H1 (cell line): ENCODE measurements at regions not wholly inside any gene's neighbourhood (a gene's known extent, or its start where the extent isn't known, plus 50 kb on each side); places are given as distances from the start of the nearest gene placed in this dataset.

Experiments
- CHD2 ChIP-seq: IDR thresholded peaks from 2 replicates; pipeline ENCODE4 v1.6.1; 2012; ENCODE audit warnings: low read length, improper control_type of control experiment
- CREB1 ChIP-seq: IDR thresholded peaks from 2 replicates; pipeline ENCODE4 v1.6.1; 2012; ENCODE audit warnings: inconsistent platforms
- CTCF ChIP-seq, 3 experiments: IDR thresholded peaks; 1 replicate in 2 of 3; 2 replicates in 1 of 3; pipeline versions ENCODE4 v1.5.1 to v1.6.1; 2011; ENCODE audit warnings: low read length in 3 of 3, mild to moderate bottlenecking in 3 of 3, inconsistent platforms in 2 of 3, low read depth in 1 of 3, moderate library complexity in 1 of 3; ENCODE audit not compliant: insufficient read depth in 1 of 3; ENCODE audit errors: control extremely low read depth in 1 of 3
- MAX ChIP-seq: IDR thresholded peaks from 2 replicates; pipeline ENCODE4 v1.6.1; 2012; ENCODE audit warnings: inconsistent platforms

GRCh38 chr22:49377306-49377705, 450.4 kb downstream of the BRD1 start:
- TF ChIP-seq CREB1 (no peak), CTCF (IDR thresholded peaks at IDR 0.05; ENCODE audit: control extremely low read depth in 1 of 3, insufficient read depth in 1 of 3, low read depth in 1 of 3, low read length in 3 of 3) (no peak), MAX (no peak), CHD2 (no peak)
